Activated T-helper 2 cell treated with anti-CD3 and anti-CD28 coated beads, Interferon-gamma antibody, Interleukin-2, Interleukin-4, amounts not matched to agents 10 μg/mL and 5 μg/mL and 100 μg/mL, durations not matched to agents 14 hours and 24 hours and 36 hours (primary cell): ENCODE measurements at regions not wholly inside any gene's neighbourhood (a gene's known extent, or its start where the extent isn't known, plus 50 kb on each side); places are given as distances from the start of the nearest gene placed in this dataset.

Source experiments
- DNase-seq: peaks from one replicate; pipeline ENCODE4 v3.0.0; 2021; ENCODE audit warnings: low spot score
- H3K27ac Mint-ChIP-seq: one replicate; pipeline ENCODE4 v1.8.0; 2021; ENCODE audit warnings: mixed read lengths
- H3K27me3 Mint-ChIP-seq: one replicate; pipeline ENCODE4 v1.8.0; 2021; ENCODE audit warnings: low read depth, mixed read lengths
- H3K36me3 Mint-ChIP-seq: one replicate; pipeline ENCODE4 v1.8.0; 2021; ENCODE audit warnings: low read depth, mixed read lengths
- H3K4me1 Mint-ChIP-seq: one replicate; pipeline ENCODE4 v1.8.0; 2021; ENCODE audit warnings: low read depth, mixed read lengths
- H3K4me3 Mint-ChIP-seq: one replicate; pipeline ENCODE4 v1.8.0; 2021; ENCODE audit warnings: low read depth, mild to moderate bottlenecking, moderate library complexity, mixed read lengths
- H3K9me3 Mint-ChIP-seq: one replicate; pipeline ENCODE4 v1.8.0; 2021; ENCODE audit warnings: mixed read lengths
- intact Hi-C: fragments of 100-400 bp; cut with micrococcal nuclease; formaldehyde crosslinking; loops from one replicate; pipeline ENCODE4 v1.15.1; 2023

DNA sequence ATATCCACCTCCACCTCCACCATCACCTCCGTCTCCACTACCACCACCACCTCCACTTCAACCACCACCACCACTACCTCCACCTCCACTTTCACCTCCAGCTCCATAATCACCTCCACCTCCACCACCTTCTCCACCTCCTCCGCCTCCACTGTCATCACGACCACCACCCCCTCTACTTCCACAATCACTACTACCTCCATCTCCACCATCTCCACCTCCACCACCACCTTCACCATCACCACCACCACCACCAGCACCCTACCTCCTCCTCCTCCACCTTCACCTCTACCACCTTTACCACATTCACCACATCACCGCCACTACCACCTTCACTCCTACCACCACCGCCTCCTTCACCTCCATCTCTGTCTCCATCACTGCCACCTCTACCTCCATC, 435.7 kb downstream of the MCTP2 start:
- H3K36me3 Mint-ChIP-seq = no peaks in the 10 kb centered on the region
- H3K27ac Mint-ChIP-seq = no peak overlapping the region
- H3K4me3 Mint-ChIP-seq = no peak overlapping the region
- no peak for DNase-seq
- peaks cover 23% of the 10 kb centered on the region for H3K27me3 Mint-ChIP-seq
- intact Hi-C loops = no loop called here
- no peaks in the 10 kb centered on the region for H3K9me3 Mint-ChIP-seq
- no peaks in the 10 kb centered on the region for H3K4me1 Mint-ChIP-seq

DNA sequence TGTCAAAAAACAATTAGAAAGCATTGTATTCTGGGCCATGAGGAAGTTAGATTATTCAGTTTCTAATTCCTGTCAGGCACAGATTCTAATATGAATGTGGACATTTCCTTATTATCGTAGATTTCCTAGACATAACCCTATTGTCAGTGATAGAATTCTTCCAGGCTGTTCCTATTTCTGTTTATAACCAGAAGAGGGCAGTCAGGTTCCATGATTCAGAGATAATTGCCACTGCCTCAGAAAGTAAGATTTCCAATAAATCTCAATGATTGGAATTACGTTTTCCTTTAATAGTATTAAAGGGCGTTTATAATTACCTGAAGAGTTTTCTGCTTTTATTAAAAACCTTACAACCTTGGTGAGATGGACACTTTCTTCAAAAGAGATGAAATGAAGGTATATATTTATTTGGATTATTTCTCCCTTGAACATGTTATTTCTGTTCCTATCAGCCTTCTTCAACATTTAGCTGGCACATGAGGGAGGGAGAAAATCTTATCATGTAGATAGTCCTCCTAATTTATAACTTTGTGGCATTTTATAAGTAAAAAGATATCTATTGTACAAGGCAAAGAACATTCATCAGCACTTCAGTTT, 439.2 kb downstream of the MCTP2 start:
- intact Hi-C loops = loop anchor here (1.0 kb wide), 1 partner anchor 88 kb away; no protein-coding TSS in a partner anchor
- Mint-ChIP-seq H3K4me3 (no peak overlapping the region), H3K36me3 (no peaks in the 10 kb centered on the region), H3K4me1 (no peaks in the 10 kb centered on the region), H3K27ac (no peak overlapping the region), H3K9me3 (no peaks in the 10 kb centered on the region), H3K27me3 (peaks cover 14% of the 10 kb centered on the region)
- DNase-seq = no peak

DNA sequence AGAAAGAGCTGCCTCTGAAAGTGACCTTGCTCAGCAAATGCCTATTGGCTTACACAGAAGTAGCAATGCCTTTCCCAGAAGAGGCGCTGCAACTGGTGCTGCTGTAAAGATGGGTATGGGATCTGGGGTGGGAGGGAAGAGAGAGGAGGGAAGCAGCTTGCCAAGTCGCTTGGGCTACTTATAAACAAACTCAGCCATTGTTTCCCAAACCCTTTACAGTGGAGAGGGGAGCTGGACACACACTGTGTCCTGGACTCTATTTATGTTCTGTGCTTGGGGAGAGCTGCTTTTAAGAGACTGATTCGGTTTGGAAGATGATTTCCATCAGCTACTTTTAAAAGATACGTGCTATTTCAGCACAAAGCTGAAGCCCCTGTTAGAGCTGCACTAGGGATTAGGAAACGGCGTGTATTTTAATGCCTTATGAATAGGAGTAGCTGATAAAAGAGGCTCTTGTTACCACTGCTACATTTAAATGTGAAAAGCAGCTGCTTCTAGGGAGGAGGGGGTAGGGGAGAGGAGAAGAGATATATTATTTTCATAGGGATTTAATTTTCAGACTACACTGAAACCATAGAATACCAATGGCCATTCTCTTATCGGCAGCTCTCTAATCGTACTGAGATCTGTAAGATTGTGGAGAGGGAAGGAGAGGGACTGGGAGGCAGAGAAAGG, 440.6 kb downstream of the MCTP2 start:
- H3K4me1 Mint-ChIP-seq = no peaks in the 10 kb centered on the region
- no peaks in the 10 kb centered on the region for H3K9me3 Mint-ChIP-seq
- intact Hi-C loops = no loop called here
- H3K4me3 Mint-ChIP-seq = no peak overlapping the region
- H3K27ac Mint-ChIP-seq = no peak overlapping the region
- H3K36me3 Mint-ChIP-seq = no peaks in the 10 kb centered on the region
- no peak for DNase-seq
- peaks cover 12% of the 10 kb centered on the region for H3K27me3 Mint-ChIP-seq

DNA sequence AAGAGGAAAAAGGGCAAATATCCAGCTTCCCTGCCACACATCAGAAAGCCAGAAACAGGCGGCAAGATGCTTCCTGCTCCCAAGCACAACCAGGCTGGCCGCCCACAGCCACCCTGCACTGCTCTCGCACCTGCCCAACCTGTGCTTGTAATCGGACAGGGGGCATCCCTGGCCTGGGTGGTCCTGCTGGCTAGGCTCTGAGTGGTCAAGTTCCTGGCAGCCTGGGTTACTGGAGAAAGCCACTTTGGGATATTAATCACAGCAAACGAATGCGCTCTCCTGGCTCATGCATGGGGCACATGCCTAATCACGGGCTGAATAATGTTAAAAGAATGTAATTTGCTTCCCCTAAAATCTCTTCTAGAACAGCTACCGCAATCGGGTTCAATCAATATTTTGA, 442.4 kb downstream of the MCTP2 start:
- H3K27ac Mint-ChIP-seq = no peak overlapping the region
- H3K4me3 Mint-ChIP-seq = no peak overlapping the region
- H3K27me3 Mint-ChIP-seq = peaks cover 9% of the 10 kb centered on the region
- H3K36me3 Mint-ChIP-seq = no peaks in the 10 kb centered on the region
- intact Hi-C loops = no loop called here
- no peaks in the 10 kb centered on the region for H3K4me1 Mint-ChIP-seq
- no peaks in the 10 kb centered on the region for H3K9me3 Mint-ChIP-seq
- DNase-seq = no peak

DNA sequence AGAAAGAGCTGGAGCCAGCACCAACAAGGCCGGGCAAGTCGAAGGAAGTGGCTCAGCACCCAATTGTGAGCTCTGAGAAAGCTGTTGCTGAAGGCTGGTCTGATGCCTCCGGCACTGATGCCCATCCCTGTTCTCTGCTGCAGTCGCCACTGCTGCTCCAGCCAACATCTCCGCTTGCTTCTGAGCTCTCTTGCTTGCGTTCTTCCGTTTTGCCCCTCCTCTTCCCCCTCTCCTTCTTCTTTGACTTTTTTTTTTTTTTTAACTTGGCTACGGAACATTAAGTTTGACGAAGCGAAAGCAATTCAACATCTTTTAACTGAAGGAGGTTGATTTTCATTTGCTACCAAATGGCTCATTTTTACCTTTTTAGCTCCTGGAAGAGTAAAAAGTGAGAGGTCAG, 442.9 kb downstream of the MCTP2 start:
- no peak for DNase-seq
- no peaks in the 10 kb centered on the region for H3K4me1 Mint-ChIP-seq
- H3K9me3 Mint-ChIP-seq = no peaks in the 10 kb centered on the region
- no peak overlapping the region for H3K27ac Mint-ChIP-seq
- H3K4me3 Mint-ChIP-seq = no peak overlapping the region
- intact Hi-C loops = no loop called here
- no peaks in the 10 kb centered on the region for H3K36me3 Mint-ChIP-seq
- peaks cover 9% of the 10 kb centered on the region for H3K27me3 Mint-ChIP-seq

DNA sequence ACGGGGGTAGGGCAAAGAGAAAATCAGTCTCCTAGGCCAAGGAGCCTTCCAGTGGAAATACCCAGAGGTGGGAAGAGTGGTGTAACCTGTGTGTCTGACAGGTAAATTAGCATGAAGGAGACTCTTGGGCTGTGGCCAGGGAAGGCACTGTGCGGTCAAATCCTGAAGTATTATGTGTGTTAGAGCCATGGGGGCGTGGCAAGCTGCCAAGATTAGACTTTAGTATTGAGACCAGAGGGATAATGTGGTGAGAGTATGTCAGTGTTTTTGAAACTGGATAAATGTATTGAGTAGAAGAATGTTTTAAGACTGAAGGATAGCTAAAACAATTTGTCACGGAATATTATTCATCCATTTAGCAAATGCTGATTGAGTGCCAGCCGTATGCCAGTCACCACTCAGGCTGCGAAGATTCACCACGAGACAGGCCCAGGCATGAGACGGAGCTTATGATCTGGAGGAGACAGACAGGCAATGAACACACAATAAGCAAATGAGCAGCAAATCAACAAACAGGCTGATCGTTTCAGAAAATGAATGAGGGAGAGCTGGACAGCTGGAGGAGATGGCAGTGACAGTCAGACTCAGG, 445.9 kb downstream of the MCTP2 start:
- H3K27me3 Mint-ChIP-seq = peaks cover 2% of the 10 kb centered on the region
- no peak overlapping the region for H3K27ac Mint-ChIP-seq
- H3K36me3 Mint-ChIP-seq = no peaks in the 10 kb centered on the region
- intact Hi-C loops = no loop called here
- no peaks in the 10 kb centered on the region for H3K4me1 Mint-ChIP-seq
- DNase-seq = no peak
- H3K9me3 Mint-ChIP-seq = no peaks in the 10 kb centered on the region
- no peak overlapping the region for H3K4me3 Mint-ChIP-seq

DNA sequence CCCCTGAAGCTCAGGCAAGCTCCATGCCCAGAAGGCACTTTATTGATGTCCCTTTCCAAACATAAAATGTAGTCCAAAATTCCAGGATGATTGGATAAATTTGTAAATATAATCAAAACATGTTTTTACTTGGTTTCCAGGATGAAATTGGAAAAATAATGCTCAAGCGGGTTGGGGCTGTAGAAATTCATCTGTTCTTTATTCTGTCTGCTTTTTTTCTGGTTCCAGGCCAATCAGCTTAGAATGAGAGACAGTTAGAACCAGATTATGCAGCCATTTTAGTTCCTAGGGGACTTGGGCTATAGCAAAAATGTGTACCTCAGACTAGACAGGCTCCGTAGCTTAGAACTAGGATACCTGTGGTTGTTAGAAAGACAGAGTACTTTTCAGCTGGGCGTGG, 450.8 kb downstream of the MCTP2 start:
- Mint-ChIP-seq H3K27me3 (no peaks in the 10 kb centered on the region), H3K4me1 (no peaks in the 10 kb centered on the region), H3K27ac (no peak overlapping the region), H3K4me3 (no peak overlapping the region), H3K36me3 (no peaks in the 10 kb centered on the region), H3K9me3 (no peaks in the 10 kb centered on the region)
- DNase-seq = no peak
- intact Hi-C loops = no loop called here

DNA sequence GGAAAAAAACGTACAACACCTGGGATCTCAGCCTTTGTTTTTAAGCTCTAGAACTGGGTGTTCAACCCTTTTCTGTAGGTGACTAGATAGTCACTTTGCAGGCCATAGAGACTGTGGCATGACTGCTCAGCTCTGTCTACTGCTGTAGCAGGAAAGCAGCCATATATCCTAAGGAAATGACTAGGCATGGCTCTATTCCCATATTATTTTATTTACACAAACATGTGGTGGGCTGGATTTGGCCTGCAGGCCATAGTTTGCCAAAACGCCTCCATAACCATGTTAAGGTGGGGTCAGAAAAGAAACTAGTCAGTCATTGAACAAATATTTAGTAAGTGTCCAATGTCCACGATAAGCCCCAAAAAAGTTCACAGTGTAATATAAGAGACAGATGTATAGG, 452.5 kb downstream of the MCTP2 start:
- no peak for DNase-seq
- Mint-ChIP-seq H3K9me3 (no peaks in the 10 kb centered on the region), H3K27ac (no peak overlapping the region), H3K4me3 (no peak overlapping the region), H3K4me1 (no peaks in the 10 kb centered on the region), H3K36me3 (no peaks in the 10 kb centered on the region), H3K27me3 (no peaks in the 10 kb centered on the region)
- intact Hi-C loops = no loop called here

DNA sequence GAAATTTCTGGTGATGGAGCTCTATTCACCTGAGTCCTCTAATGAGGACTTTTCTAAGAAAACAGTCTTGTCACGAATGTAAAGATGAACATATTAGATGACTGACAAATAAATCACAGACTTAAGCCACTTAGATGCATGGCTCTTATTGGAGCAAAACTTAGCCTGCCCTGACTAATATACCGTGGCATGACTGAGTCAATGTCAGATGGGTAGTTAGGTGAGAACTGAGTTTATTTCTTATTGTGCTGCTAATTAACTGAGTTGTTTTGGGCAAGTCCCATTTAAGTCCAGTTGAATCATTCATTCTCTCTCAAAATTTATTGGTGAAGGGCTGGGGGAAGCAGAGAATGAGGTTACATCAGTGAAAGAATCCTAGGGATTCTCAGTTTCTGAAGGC, 459.8 kb downstream of the MCTP2 start:
- Mint-ChIP-seq H3K36me3 (no peaks in the 10 kb centered on the region), H3K4me1 (no peaks in the 10 kb centered on the region), H3K27me3 (no peaks in the 10 kb centered on the region), H3K27ac (no peak overlapping the region), H3K4me3 (no peak overlapping the region), H3K9me3 (no peaks in the 10 kb centered on the region)
- no peak for DNase-seq
- intact Hi-C loops = no loop called here

DNA sequence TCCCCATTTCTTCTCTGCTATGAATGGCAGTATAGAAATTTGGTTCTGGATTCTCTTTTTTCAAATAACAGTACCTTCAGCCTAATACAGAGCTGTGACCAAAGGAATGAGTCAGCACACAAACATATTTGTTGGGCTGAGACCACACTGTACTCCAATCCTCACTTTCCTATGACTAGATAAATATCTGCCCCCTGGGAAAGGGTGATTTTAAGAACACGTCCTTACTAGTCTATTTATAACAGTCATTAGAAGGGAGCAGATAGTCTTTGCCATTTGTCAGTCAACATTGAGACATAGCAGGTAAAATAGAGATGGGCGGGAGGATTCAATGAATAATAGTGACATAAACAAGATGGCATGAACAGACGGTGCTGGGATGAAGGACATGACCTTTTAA, 461.3 kb downstream of the MCTP2 start:
- no peaks in the 10 kb centered on the region for H3K27me3 Mint-ChIP-seq
- no peaks in the 10 kb centered on the region for H3K4me1 Mint-ChIP-seq
- DNase-seq = no peak
- no peak overlapping the region for H3K27ac Mint-ChIP-seq
- intact Hi-C loops = no loop called here
- no peaks in the 10 kb centered on the region for H3K9me3 Mint-ChIP-seq
- no peak overlapping the region for H3K4me3 Mint-ChIP-seq
- H3K36me3 Mint-ChIP-seq = no peaks in the 10 kb centered on the region

DNA sequence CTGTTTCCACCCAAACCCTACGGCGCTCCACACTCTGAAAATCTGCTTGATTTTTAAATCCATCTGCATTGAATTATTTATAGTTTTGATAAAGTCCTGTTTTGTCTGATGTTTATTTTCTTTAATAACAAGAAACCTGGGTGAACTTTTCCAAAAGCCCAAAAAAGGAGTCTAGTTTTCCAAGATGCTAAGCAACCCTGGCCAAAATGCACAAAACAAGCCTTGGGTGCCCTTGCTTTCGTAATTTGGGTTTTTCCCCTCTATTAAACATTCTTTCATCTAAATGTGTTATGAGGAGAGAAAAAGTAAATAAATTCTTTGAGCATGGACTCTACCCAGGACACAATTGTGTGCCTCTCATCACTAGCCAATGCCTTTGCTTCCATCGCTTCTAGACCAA, 468.9 kb downstream of the MCTP2 start:
- intact Hi-C loops = no loop called here
- H3K4me3 Mint-ChIP-seq = no peak overlapping the region
- no peaks in the 10 kb centered on the region for H3K4me1 Mint-ChIP-seq
- no peak for DNase-seq
- peaks cover 2% of the 10 kb centered on the region for H3K27me3 Mint-ChIP-seq
- no peaks in the 10 kb centered on the region for H3K36me3 Mint-ChIP-seq
- no peaks in the 10 kb centered on the region for H3K9me3 Mint-ChIP-seq
- no peak overlapping the region for H3K27ac Mint-ChIP-seq

DNA sequence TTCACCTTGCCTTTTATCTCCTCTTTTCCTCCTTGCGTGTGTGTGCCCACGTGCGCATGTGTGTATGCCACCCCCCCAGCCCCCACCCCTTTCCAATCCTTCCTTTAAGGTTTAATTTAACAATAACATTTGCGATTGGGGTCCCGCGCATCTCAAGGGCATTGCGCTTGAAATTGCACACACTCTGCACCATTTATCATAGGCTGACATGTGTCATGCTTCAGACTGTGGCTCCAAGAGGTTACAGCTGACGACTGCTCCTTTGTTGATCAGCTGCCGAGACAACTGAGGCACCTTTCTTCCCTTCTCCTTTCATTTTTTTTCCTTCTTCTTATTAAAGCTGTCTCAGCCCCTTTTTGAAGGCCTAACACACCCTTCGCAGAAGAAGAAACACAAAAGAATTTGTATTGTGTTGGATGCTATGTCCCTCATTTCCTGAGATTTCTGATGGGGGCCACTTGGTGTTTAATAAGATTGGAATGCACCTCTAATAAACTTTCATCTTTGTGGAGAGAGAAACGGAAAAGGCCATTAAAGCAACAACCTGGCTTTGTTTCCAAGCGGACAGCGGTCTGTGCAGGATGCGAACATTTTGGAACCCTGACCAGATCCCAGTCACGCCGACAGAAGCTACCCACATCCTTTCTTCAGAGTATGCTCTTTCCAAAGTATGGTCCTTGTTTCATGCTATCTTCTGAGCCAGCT, 470.1 kb downstream of the MCTP2 start:
- H3K36me3 Mint-ChIP-seq = no peaks in the 10 kb centered on the region
- H3K4me3 Mint-ChIP-seq = no peak overlapping the region
- H3K9me3 Mint-ChIP-seq = no peaks in the 10 kb centered on the region
- intact Hi-C loops = no loop called here
- peaks cover 2% of the 10 kb centered on the region for H3K27me3 Mint-ChIP-seq
- H3K4me1 Mint-ChIP-seq = no peaks in the 10 kb centered on the region
- H3K27ac Mint-ChIP-seq = no peak overlapping the region
- DNase-seq = no peak

DNA sequence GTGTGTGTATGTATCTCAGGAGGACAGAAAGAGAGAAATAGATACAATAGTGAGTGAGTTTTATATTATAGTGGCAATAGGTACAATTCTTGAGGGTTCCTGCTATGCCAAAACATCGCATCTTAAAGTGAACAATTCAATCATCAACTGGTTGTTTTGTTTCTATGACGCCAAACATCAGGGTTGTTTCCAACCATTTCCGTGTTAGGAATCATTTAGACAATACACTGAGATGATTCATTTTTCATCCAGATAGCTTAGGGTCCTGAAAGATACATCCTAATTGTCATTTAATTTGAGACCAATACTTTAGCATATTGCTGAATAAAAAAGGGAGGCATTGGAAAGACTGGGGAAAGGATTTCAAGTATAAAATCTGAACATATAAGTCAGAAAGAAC, 472.2 kb downstream of the MCTP2 start:
- H3K4me1 Mint-ChIP-seq = no peaks in the 10 kb centered on the region
- peaks cover 2% of the 10 kb centered on the region for H3K27me3 Mint-ChIP-seq
- no peak for DNase-seq
- no peak overlapping the region for H3K4me3 Mint-ChIP-seq
- H3K9me3 Mint-ChIP-seq = no peaks in the 10 kb centered on the region
- intact Hi-C loops = no loop called here
- no peaks in the 10 kb centered on the region for H3K36me3 Mint-ChIP-seq
- H3K27ac Mint-ChIP-seq = no peak overlapping the region
